PC-3 (cell line): ENCODE measurements at regions not wholly inside any gene's neighbourhood (a gene's known extent, or its start where the extent isn't known, plus 50 kb on each side); places are given as distances from the start of the nearest gene placed in this dataset.

Experiments used
- EZH2 ChIP-seq: fragments of 300-600 bp; sonication (generic); IDR thresholded peaks from one replicate; pipeline ENCODE4 v1.6.1; 2017; ENCODE audit warnings: antibody characterized with exemption, mild to moderate bottlenecking, low read length; ENCODE audit not compliant: unreplicated experiment
- TF ChIP-seq, protein P1 (sequence below): fragments of 300-600 bp; sonication (generic); conservative IDR thresholded peaks from 2 replicates; pipeline ENCODE4 v1.5.1; 2017; ENCODE audit warnings: antibody characterized with exemption, low read depth, mild to moderate bottlenecking, low read length

DNA sequence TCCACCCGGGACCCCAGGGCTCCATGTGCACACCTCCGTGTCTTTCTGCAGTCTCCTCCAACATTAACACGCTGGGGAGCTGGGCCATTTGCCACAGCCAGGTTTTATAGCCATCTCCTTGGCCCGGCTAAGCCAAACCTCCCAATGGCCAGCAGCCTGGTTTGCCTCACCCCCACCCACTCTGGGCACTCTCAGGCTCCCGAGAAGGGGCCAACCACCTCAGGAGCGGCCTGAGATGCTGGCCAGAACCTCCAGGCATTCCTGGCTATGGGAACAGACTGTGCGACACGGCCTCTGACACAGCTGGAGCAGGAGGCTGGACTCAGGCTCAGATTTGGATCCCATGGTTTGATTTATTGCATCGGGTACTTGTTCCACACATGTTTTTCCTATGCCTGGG lies 289.7 kb downstream of the RPLP1 start:
- TF ChIP-seq, protein P1, sequence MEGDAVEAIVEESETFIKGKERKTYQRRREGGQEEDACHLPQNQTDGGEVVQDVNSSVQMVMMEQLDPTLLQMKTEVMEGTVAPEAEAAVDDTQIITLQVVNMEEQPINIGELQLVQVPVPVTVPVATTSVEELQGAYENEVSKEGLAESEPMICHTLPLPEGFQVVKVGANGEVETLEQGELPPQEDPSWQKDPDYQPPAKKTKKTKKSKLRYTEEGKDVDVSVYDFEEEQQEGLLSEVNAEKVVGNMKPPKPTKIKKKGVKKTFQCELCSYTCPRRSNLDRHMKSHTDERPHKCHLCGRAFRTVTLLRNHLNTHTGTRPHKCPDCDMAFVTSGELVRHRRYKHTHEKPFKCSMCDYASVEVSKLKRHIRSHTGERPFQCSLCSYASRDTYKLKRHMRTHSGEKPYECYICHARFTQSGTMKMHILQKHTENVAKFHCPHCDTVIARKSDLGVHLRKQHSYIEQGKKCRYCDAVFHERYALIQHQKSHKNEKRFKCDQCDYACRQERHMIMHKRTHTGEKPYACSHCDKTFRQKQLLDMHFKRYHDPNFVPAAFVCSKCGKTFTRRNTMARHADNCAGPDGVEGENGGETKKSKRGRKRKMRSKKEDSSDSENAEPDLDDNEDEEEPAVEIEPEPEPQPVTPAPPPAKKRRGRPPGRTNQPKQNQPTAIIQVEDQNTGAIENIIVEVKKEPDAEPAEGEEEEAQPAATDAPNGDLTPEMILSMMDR: no peak
- TF ChIP-seq EZH2: no peak
